ENCODE measurements at regions not wholly inside any gene's neighbourhood (a gene's known extent, or its start where the extent isn't known, plus 50 kb on each side); places are given as distances from the start of the nearest gene placed in this dataset.

GRCh38 chr6:159565181-159565710 lies 127.8 kb downstream of the SOD2 start:
- TF ChIP-seq CTCF (IDR thresholded peaks at IDR 0.05; ENCODE audit: insufficient read depth, low read length, poor library complexity, severe bottlenecking): no peak
- no peaks in the 10 kb centered on the region for H3K36me3 ChIP-seq (ENCODE audit: control insufficient read depth, insufficient read depth, low read length)
- H3K27me3 ChIP-seq (ENCODE audit: control insufficient read depth, insufficient read depth, low read length): no peaks in the 10 kb centered on the region
- H3K4me3 ChIP-seq (ENCODE audit: low read depth, low read length): no peak overlapping the region
- no peak for DNase-seq (ENCODE audit: low read depth)

- no peak for DNase-seq (ENCODE audit: low read depth)
- Histone ChIP-seq H3K27me3 (ENCODE audit: control insufficient read depth, insufficient read depth, low read length) (no peaks in the 10 kb centered on the region), H3K4me3 (ENCODE audit: low read depth, low read length) (no peak overlapping the region), H3K36me3 (ENCODE audit: control insufficient read depth, insufficient read depth, low read length) (no peaks in the 10 kb centered on the region)
- TF ChIP-seq CTCF (IDR thresholded peaks at IDR 0.05; ENCODE audit: insufficient read depth, low read length, poor library complexity, severe bottlenecking): no peak
Measured at GRCh38 chr6:159564456-159564855, 128.6 kb downstream of the SOD2 start.

- Histone ChIP-seq H3K36me3 (ENCODE audit: control insufficient read depth, insufficient read depth, low read length) (no peaks in the 10 kb centered on the region), H3K27me3 (ENCODE audit: control insufficient read depth, insufficient read depth, low read length) (no peaks in the 10 kb centered on the region), H3K4me3 (ENCODE audit: low read depth, low read length) (no peak overlapping the region)
- no peak for TF ChIP-seq CTCF (IDR thresholded peaks at IDR 0.05; ENCODE audit: insufficient read depth, low read length, poor library complexity, severe bottlenecking)
- no peak for DNase-seq (ENCODE audit: low read depth)
Measured at GRCh38 chr6:159557031-159557430, 136.0 kb downstream of the SOD2 start.

GRCh38 chr6:159555082-159555875 lies 137.8 kb downstream of the SOD2 start:
- TF ChIP-seq CTCF (IDR thresholded peaks at IDR 0.05; ENCODE audit: insufficient read depth, low read length, poor library complexity, severe bottlenecking): no peak
- no peak for DNase-seq (ENCODE audit: low read depth)
- Histone ChIP-seq H3K4me3 (ENCODE audit: low read depth, low read length) (no peak overlapping the region), H3K27me3 (ENCODE audit: control insufficient read depth, insufficient read depth, low read length) (no peaks in the 10 kb centered on the region), H3K36me3 (ENCODE audit: control insufficient read depth, insufficient read depth, low read length) (no peaks in the 10 kb centered on the region)

GRCh38 chr6:159541296-159541695 lies 151.7 kb downstream of the SOD2 start:
- H3K36me3 ChIP-seq (ENCODE audit: control insufficient read depth, insufficient read depth, low read length): no peaks in the 10 kb centered on the region
- no peak overlapping the region for H3K4me3 ChIP-seq (ENCODE audit: low read depth, low read length)
- no peaks in the 10 kb centered on the region for H3K27me3 ChIP-seq (ENCODE audit: control insufficient read depth, insufficient read depth, low read length)
- TF ChIP-seq CTCF (IDR thresholded peaks at IDR 0.05; ENCODE audit: insufficient read depth, low read length, poor library complexity, severe bottlenecking): no peak
- DNase-seq (ENCODE audit: low read depth): no peak

- H3K36me3 ChIP-seq (ENCODE audit: control insufficient read depth, insufficient read depth, low read length): no peaks in the 10 kb centered on the region
- DNase-seq (ENCODE audit: low read depth): no peak
- TF ChIP-seq CTCF (IDR thresholded peaks at IDR 0.05; ENCODE audit: insufficient read depth, low read length, poor library complexity, severe bottlenecking): no peak
- H3K27me3 ChIP-seq (ENCODE audit: control insufficient read depth, insufficient read depth, low read length): no peaks in the 10 kb centered on the region
- no peak overlapping the region for H3K4me3 ChIP-seq (ENCODE audit: low read depth, low read length)
Measured at GRCh38 chr6:159540883-159541282, 152.2 kb downstream of the SOD2 start.

All from kidney epithelial cell (primary cell).